ENCODE measurements at regions not wholly inside any gene's neighbourhood (a gene's known extent, or its start where the extent isn't known, plus 50 kb on each side); places are given as distances from the start of the nearest gene placed in this dataset.

- in situ Hi-C loops (cut with HindIII; ENCODE audit: low pct_ligation_motif_present, low pct_unique_long_range_greater_than_20kb, low sequenced_read_pairs) = no loop called here
- no peak for DNase-seq
These were observed 170.4 kb upstream of the TET2 start for GRCh38 chr4:104976262-104976661.

DNA sequence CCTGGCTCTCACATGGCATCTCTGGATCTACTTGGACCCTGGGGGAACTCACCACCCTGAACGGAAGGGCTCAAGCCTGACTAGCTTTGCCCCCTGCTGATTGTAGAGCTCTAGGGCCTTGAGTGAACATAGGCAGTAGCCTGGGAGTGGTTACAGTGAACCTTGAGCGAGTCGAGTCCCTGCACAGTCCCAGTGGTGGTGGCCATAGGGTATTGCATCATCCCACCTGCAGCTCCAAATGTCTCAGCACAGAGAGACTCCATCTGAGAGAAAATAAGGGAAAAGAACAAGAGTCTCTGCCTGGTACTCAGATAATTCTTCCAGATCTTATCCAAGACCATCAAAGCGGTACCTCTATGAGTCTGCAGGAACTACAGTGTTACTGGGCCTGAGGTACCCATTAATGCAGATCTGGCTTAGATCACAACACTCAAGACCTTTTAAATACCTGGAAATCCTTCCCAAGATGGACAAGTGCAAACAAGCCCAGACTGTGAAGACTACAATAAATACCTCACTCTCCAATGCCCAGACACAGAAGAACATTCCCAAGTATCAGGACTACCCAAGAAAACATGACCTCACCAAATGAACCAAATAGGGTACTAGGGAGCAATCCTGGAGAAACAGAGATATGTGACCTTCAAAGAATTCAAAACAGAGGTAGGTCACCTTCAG lies 167.5 kb upstream of the TET2 start:
- in situ Hi-C loops (cut with HindIII; ENCODE audit: low pct_ligation_motif_present, low pct_unique_long_range_greater_than_20kb, low sequenced_read_pairs) = no loop called here
- DNase-seq = no peak

DNA sequence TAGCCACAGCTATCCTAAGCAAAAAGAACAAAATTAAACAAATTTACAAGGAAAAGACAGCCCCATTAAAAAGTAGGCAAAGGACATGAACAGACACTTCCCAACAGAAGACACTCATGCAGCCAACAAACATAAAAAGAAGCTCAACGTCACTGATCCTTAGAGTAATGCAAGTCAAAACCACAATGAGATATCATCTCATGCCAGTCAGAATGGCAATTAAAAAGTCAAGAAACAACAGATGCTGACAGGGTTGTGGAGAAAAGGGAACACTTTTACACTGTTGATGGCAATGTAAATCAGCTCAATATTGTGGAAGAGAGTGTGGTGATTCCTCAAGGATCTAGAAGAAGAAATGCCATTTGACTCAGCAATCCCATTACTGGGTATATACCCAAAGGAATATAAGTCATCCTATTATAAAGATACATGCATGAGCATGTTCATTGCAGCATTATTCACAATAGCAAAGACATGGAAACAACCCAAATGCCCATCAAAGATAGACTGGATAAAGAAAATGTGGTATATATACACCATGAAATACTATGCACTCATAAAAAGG lies 163.0 kb upstream of the TET2 start:
- in situ Hi-C loops (cut with HindIII; ENCODE audit: low pct_ligation_motif_present, low pct_unique_long_range_greater_than_20kb, low sequenced_read_pairs) = no loop called here

GRCh38 chr4:104986306-104986705 lies 160.4 kb upstream of the TET2 start:
- in situ Hi-C loops (cut with HindIII; ENCODE audit: low pct_ligation_motif_present, low pct_unique_long_range_greater_than_20kb, low sequenced_read_pairs) = no loop called here
- DNase-seq = no peak

More for the DNA sequence above, 163.0 kb upstream of the TET2 start:
- DNase-seq = no peak

GRCh38 chr4:104989371-104989770 lies 157.3 kb upstream of the TET2 start:
- in situ Hi-C loops (cut with HindIII; ENCODE audit: low pct_ligation_motif_present, low pct_unique_long_range_greater_than_20kb, low sequenced_read_pairs) = no loop called here
- DNase-seq = no peak

- in situ Hi-C loops (cut with HindIII; ENCODE audit: low pct_ligation_motif_present, low pct_unique_long_range_greater_than_20kb, low sequenced_read_pairs) = no loop called here
- DNase-seq = no peak
These were observed 144.4 kb upstream of the TET2 start for GRCh38 chr4:105002278-105002677.

- in situ Hi-C loops (cut with HindIII; ENCODE audit: low pct_ligation_motif_present, low pct_unique_long_range_greater_than_20kb, low sequenced_read_pairs) = no loop called here
- no peak for DNase-seq
These were observed 132.4 kb upstream of the TET2 start for GRCh38 chr4:105014234-105014633.

- DNase-seq = no peak
- in situ Hi-C loops (cut with HindIII; ENCODE audit: low pct_ligation_motif_present, low pct_unique_long_range_greater_than_20kb, low sequenced_read_pairs) = no loop called here
These were observed 132.0 kb upstream of the TET2 start for GRCh38 chr4:105014635-105015034.

- in situ Hi-C loops (cut with HindIII; ENCODE audit: low pct_ligation_motif_present, low pct_unique_long_range_greater_than_20kb, low sequenced_read_pairs) = no loop called here
- DNase-seq = no peak
These were observed 130.9 kb upstream of the TET2 start for GRCh38 chr4:105015750-105016149.

- no peak for DNase-seq
- in situ Hi-C loops (cut with HindIII; ENCODE audit: low pct_ligation_motif_present, low pct_unique_long_range_greater_than_20kb, low sequenced_read_pairs) = no loop called here
These were observed 123.6 kb upstream of the TET2 start for GRCh38 chr4:105022811-105023667.

DNA sequence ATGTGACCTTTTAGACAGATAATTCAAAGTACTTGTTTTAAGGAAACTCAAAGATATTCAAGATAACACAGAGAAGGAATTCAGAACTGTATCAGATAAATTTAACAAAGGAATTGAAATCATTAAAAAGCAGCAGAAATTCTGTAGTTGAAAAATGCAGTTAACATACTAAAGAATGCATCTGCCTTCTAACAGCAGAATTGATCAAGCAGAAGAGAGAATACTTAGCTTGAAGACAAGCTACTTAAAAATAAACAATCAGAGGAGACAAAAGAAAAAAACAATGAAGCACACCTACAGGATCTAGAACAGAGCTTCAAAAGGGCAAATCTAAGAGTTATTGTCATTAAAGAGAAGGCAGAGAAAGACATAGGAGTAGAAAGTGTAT lies 123.0 kb upstream of the TET2 start:
- DNase-seq = no peak
- in situ Hi-C loops (cut with HindIII; ENCODE audit: low pct_ligation_motif_present, low pct_unique_long_range_greater_than_20kb, low sequenced_read_pairs) = no loop called here

DNA sequence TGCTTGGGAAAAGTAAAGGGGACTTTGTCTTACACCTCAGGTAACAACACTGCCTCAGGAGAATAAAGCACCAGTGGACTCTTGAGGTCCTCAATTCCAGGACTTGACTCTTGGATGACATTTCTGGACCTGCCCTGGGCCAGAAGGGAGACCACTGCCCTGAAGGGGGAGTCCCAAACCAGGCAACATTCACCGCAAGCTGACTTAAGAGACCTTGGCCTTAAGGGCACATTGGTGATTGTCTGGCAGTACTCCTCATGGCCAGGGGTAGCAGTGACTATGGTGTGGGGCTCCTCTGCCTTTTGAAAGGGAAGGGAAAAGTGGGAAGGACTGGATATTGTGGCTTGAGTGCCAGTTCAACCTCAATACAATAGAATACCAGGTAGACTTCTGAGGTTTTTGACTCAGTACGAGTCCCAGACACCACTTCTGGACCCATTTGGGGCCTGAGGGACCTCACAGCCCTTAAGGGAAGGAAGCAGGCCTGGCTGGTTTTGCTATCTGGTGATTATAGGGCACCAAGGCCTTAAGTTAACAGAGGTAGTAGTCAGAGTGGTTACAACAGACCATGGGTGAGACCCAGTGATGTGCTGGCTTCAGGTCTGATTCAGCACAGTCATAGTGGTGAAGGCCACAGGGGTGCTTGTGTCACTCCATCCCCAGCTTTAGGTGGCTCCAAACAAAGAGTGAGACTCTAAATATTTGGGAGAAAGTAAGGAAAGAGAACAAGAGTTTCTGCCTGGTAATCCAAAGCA lies 121.2 kb upstream of the TET2 start:
- DNase-seq = no peak
- in situ Hi-C loops (cut with HindIII; ENCODE audit: low pct_ligation_motif_present, low pct_unique_long_range_greater_than_20kb, low sequenced_read_pairs) = no loop called here

DNA sequence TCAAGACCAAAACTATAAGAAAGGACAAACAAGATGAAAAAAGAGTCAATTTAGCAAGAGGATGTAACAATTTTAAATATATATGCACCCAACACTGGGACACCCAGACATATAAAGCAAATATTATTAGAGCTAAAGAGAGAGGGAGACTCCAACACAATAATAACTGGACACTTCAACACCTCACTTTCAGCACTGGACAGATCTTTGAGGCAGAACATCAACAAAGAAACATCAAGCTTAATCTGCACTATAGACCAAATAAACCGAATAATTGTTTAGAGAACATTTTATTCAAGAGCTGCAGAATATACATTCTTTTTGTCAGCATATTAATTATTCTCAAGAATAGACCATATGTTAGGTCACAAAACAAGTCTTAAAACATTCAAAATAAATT lies 109.7 kb upstream of the TET2 start:
- no peak for DNase-seq
- in situ Hi-C loops (cut with HindIII; ENCODE audit: low pct_ligation_motif_present, low pct_unique_long_range_greater_than_20kb, low sequenced_read_pairs) = no loop called here

- in situ Hi-C loops (cut with HindIII; ENCODE audit: low pct_ligation_motif_present, low pct_unique_long_range_greater_than_20kb, low sequenced_read_pairs) = no loop called here
- no peak for DNase-seq
These were observed 104.2 kb upstream of the TET2 start for GRCh38 chr4:105042451-105042850.

DNA sequence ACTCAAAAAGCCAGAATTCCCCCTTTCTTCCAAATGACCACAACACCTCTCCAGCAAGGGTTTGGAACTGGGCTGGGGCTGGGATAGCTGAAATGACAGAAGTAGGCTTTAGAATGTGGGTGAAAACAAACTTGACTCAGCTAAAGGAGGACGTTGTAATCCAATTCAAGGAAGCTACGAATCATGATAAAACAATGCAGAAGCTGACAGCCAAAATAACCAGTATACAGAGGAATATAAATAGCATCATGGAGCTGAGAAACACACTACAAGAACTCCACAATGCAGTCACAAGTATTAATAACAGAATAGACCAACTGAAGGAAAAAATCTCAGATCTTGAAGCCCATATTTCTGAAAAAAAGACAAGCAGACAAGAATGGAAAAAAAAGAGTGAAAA lies 95.8 kb upstream of the TET2 start:
- DNase-seq = no peak
- in situ Hi-C loops (cut with HindIII; ENCODE audit: low pct_ligation_motif_present, low pct_unique_long_range_greater_than_20kb, low sequenced_read_pairs) = no loop called here

- in situ Hi-C loops (cut with HindIII; ENCODE audit: low pct_ligation_motif_present, low pct_unique_long_range_greater_than_20kb, low sequenced_read_pairs) = no loop called here
- DNase-seq = no peak
These were observed 89.1 kb upstream of the TET2 start for GRCh38 chr4:105057370-105058105.

DNA sequence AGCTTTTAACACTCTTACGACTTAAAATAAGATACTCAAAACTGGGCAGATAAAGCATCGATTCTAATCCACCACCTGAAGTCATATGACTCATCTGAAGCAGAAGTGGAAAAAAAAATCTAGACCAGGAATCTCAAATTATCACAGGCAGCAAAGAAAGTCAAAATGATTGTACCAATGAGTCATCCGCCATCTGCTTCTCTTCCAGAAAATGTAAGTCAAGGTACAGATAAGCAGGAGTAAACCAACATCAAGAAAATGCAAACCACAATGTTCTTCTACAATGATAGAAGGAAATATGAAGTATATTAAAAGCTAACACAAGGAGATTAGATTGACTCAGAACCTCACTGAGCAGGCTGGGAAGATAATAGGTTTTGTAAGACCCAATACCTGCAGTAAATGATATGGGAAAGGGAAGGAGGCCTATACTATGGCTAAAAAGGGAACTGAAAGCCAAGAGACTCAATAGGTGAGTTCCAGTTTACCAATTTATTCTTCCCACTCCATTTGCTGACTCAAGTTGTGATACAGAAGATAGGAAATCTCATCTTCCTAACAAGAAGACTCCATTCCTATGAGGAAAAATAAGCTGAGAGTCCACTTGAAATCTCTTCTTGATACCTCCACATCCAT lies 88.4 kb upstream of the TET2 start:
- DNase-seq = no peak
- in situ Hi-C loops (cut with HindIII; ENCODE audit: low pct_ligation_motif_present, low pct_unique_long_range_greater_than_20kb, low sequenced_read_pairs) = no loop called here

DNA sequence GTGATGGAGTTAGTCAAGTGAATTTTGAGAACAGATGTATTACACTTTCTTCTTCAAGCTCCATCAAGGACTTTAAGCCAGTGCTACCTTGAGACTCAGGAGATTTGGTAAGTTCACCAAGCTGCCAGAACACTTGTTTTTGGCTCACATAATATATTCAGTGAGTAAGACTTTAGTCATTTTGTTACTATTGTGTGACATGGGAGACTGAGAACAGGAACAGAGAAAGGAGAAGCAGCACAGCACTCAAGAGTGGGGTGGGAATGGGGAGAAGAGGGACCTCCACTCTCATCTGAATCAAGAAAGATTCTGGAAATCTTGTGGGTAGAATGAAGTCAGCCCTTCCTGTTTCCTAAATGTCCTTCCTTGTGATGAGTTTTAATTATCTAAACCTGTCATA lies 87.3 kb upstream of the TET2 start:
- no peak for DNase-seq
- in situ Hi-C loops (cut with HindIII; ENCODE audit: low pct_ligation_motif_present, low pct_unique_long_range_greater_than_20kb, low sequenced_read_pairs) = no loop called here
